ENCODE measurements at regions not wholly inside any gene's neighbourhood (a gene's known extent, or its start where the extent isn't known, plus 50 kb on each side); places are given as distances from the start of the nearest gene placed in this dataset.
A peak's percentile ranks its signal among the peaks of the same experiment; 100 is the strongest.

GRCh38 chr9:129525656-129526196 is 95.2 kb downstream of the C9orf50 start:
- in situ Hi-C loops (cut with MboI; ENCODE audit: low sequenced_read_pairs) = no loop called here
- Histone ChIP-seq H3K4me1 (no peaks in the 10 kb centered on the region), H3K36me3 (replicated peaks) (no peaks in the 10 kb centered on the region), H3K4me3 (no peak overlapping the region), H3K27me3 (ENCODE audit: low read depth) (no peaks in the 10 kb centered on the region), H3K9me3 (no peaks in the 10 kb centered on the region)
- DNase-seq (ENCODE audit: low spot score in 2 of 2) = peak; percentile 19 to 46

DNA sequence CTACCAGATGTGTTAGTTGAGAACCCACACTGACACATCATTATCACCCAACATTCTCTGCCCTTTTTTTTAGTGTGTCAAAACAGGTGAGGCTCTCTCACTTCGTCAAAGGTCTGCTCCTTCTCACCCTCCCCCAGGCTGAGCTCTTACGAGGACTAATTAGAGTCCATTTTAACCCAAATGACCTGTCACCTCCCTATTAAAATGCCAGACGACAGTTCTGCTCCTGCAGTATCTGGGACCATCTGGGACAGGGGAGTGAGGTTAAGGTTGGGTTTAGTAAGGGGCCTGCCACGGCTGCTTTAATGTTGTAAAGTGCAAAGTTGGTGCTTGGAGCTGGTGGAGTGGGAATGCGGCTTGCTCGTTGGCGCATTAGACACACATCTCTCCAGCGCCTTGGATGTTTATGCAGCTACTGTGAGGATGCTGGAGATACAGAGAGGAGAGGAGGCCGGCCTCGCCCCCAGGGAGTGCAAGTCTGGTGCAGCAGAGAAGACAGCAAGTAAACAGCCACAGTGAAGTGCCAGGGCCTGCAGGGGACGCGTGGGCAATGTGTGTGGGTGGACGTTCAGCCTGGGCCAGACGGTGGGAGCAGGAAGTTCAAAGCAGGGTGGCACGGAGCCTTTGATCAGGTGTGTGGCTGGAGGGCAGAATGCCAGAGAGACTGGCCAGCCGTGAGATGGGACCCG is 96.2 kb downstream of the C9orf50 start:
- Histone ChIP-seq H3K9me3 (no peaks in the 10 kb centered on the region), H3K4me1 (no peaks in the 10 kb centered on the region), H3K27me3 (ENCODE audit: low read depth) (no peaks in the 10 kb centered on the region), H3K36me3 (replicated peaks) (no peaks in the 10 kb centered on the region), H3K4me3 (no peak overlapping the region)
- no peak for DNase-seq (ENCODE audit: low spot score in 2 of 2)
- in situ Hi-C loops (cut with MboI; ENCODE audit: low sequenced_read_pairs) = no loop called here

- no peaks in the 10 kb centered on the region for H3K36me3 ChIP-seq (replicated peaks)
- in situ Hi-C loops (cut with MboI; ENCODE audit: low sequenced_read_pairs) = no loop called here
- H3K4me1 ChIP-seq = no peaks in the 10 kb centered on the region
- no peaks in the 10 kb centered on the region for H3K9me3 ChIP-seq
- no peaks in the 10 kb centered on the region for H3K27me3 ChIP-seq (ENCODE audit: low read depth)
- no peak overlapping the region for H3K4me3 ChIP-seq
- DNase-seq (ENCODE audit: low spot score in 2 of 2) = no peak
Observed at GRCh38 chr9:129523943-129524581, 96.8 kb downstream of the C9orf50 start.

DNA sequence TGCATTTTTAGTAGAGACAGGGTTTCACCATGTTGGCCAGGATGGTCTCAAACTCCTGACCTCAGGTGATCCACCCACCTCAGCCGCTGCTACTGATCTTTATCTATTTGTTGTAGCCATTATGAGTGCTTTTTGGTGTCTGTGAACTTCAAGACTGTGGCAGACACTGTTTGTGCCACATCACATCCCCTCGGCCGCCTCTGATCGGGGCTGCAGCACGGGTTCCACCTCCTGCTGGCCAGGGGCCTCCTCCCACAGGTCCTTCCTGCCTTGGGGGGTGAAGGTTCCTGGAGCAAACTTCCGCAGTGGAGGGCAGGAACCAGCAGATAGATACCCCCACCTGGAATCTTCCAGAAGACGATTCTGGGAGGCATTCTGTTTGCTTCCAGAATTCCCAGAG is 98.5 kb downstream of the C9orf50 start:
- no peaks in the 10 kb centered on the region for H3K4me1 ChIP-seq
- no peaks in the 10 kb centered on the region for H3K27me3 ChIP-seq (ENCODE audit: low read depth)
- in situ Hi-C loops (cut with MboI; ENCODE audit: low sequenced_read_pairs) = no loop called here
- no peak for DNase-seq (ENCODE audit: low spot score in 2 of 2)
- peaks cover 3% of the 10 kb centered on the region; the same call in 1 of the 2 replicates for H3K9me3 ChIP-seq
- H3K4me3 ChIP-seq = no peak overlapping the region
- no peaks in the 10 kb centered on the region for H3K36me3 ChIP-seq (replicated peaks)

GRCh38 chr9:129520082-129520481 is 100.8 kb downstream of the C9orf50 start:
- Histone ChIP-seq H3K27me3 (ENCODE audit: low read depth) (no peaks in the 10 kb centered on the region), H3K4me3 (no peak overlapping the region), H3K36me3 (replicated peaks) (no peaks in the 10 kb centered on the region), H3K4me1 (no peaks in the 10 kb centered on the region), H3K9me3 (peaks cover 7% of the 10 kb centered on the region)
- in situ Hi-C loops (cut with MboI; ENCODE audit: low sequenced_read_pairs) = no loop called here
- DNase-seq (ENCODE audit: low spot score in 2 of 2) = no peak

- in situ Hi-C loops (cut with MboI; ENCODE audit: low sequenced_read_pairs) = no loop called here
- Histone ChIP-seq H3K4me3 (no peak overlapping the region), H3K9me3 (peaks cover 19% of the 10 kb centered on the region)
Observed at GRCh38 chr9:129518074-129518473, 102.8 kb downstream of the C9orf50 start.

DNA sequence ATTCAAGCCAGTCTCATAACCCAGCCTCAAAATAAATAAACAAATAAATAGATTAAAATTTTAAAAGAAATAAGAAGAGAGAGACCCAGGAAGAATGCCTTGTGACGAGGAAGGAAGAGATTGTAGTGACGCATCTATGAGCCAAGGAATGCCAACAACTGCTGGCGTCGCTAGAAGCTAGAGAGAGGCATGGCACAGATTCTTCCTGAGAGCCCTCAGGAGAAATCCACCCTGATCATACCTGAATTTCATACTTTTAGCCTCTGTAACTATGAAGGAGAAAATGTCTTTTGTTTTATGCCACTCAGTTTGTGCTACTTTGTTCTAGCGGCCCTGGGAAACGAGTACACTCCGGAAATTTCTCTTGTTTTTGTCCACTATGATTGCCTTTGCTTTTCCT is 103.9 kb downstream of the C9orf50 start:
- DNase-seq (ENCODE audit: low spot score in 2 of 2) = no peak
- Histone ChIP-seq H3K36me3 (replicated peaks) (no peaks in the 10 kb centered on the region), H3K4me3 (no peak overlapping the region), H3K9me3 (peaks cover 26% of the 10 kb centered on the region), H3K4me1 (no peaks in the 10 kb centered on the region), H3K27me3 (ENCODE audit: low read depth) (no peaks in the 10 kb centered on the region)
- in situ Hi-C loops (cut with MboI; ENCODE audit: low sequenced_read_pairs) = no loop called here

More at GRCh38 chr9:129518074-129518473, 102.8 kb downstream of the C9orf50 start:
- DNase-seq (ENCODE audit: low spot score in 2 of 2) = no peak
- no peaks in the 10 kb centered on the region for H3K4me1 ChIP-seq
- no peaks in the 10 kb centered on the region for H3K36me3 ChIP-seq (replicated peaks)
- H3K27me3 ChIP-seq (ENCODE audit: low read depth) = no peaks in the 10 kb centered on the region

DNA sequence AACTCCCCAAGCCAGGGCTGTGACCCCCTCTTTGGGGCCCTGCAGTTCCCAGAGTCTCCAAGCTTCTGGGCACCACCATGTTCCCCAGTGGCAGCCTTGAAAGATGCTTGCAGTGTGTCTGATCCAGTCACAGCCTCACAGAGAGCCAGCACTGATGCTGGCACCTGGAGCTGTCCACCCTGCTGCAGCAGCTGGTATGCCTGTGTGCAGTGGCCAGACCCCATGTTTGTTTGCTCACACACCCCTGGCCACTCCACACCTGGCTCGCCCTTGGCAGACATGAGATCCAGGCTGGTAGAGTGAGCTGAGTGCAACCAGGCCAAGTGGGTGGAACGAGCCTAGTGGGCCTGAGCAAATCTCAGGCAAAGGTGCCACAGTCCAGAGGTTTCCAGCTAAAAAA is 106.0 kb downstream of the C9orf50 start:
- H3K4me1 ChIP-seq = no peaks in the 10 kb centered on the region
- no peak for DNase-seq (ENCODE audit: low spot score in 2 of 2)
- no peaks in the 10 kb centered on the region for H3K27me3 ChIP-seq (ENCODE audit: low read depth)
- peaks cover 26% of the 10 kb centered on the region for H3K9me3 ChIP-seq
- H3K4me3 ChIP-seq = no peak overlapping the region
- in situ Hi-C loops (cut with MboI; ENCODE audit: low sequenced_read_pairs) = no loop called here
- no peaks in the 10 kb centered on the region for H3K36me3 ChIP-seq (replicated peaks)

- in situ Hi-C loops (cut with MboI; ENCODE audit: low sequenced_read_pairs) = no loop called here
- Histone ChIP-seq H3K9me3 (peaks cover 26% of the 10 kb centered on the region), H3K27me3 (ENCODE audit: low read depth) (no peaks in the 10 kb centered on the region), H3K36me3 (replicated peaks) (no peaks in the 10 kb centered on the region), H3K4me1 (no peaks in the 10 kb centered on the region), H3K4me3 (no peak overlapping the region)
- no peak for DNase-seq (ENCODE audit: low spot score in 2 of 2)
Observed at GRCh38 chr9:129514497-129514867, 106.4 kb downstream of the C9orf50 start.

GRCh38 chr9:129513856-129514496 is 106.9 kb downstream of the C9orf50 start:
- DNase-seq (ENCODE audit: low spot score in 2 of 2) = no peak
- no peaks in the 10 kb centered on the region for H3K4me1 ChIP-seq
- no peak overlapping the region for H3K4me3 ChIP-seq
- H3K9me3 ChIP-seq = peaks cover 26% of the 10 kb centered on the region
- in situ Hi-C loops (cut with MboI; ENCODE audit: low sequenced_read_pairs) = no loop called here
- no peaks in the 10 kb centered on the region for H3K36me3 ChIP-seq (replicated peaks)
- H3K27me3 ChIP-seq (ENCODE audit: low read depth) = no peaks in the 10 kb centered on the region

GRCh38 chr9:129513282-129513681 is 107.6 kb downstream of the C9orf50 start:
- in situ Hi-C loops (cut with MboI; ENCODE audit: low sequenced_read_pairs) = no loop called here
- no peak for DNase-seq (ENCODE audit: low spot score in 2 of 2)
- Histone ChIP-seq H3K4me1 (no peaks in the 10 kb centered on the region), H3K27me3 (ENCODE audit: low read depth) (no peaks in the 10 kb centered on the region), H3K36me3 (replicated peaks) (no peaks in the 10 kb centered on the region), H3K4me3 (no peak overlapping the region), H3K9me3 (peaks cover 26% of the 10 kb centered on the region)

GRCh38 chr9:129511285-129511900 is 109.5 kb downstream of the C9orf50 start:
- H3K36me3 ChIP-seq (replicated peaks) = no peaks in the 10 kb centered on the region
- no peak overlapping the region for H3K4me3 ChIP-seq
- no peaks in the 10 kb centered on the region for H3K4me1 ChIP-seq
- in situ Hi-C loops (cut with MboI; ENCODE audit: low sequenced_read_pairs) = no loop called here
- DNase-seq (ENCODE audit: low spot score in 2 of 2) = no peak
- peaks cover 23% of the 10 kb centered on the region for H3K9me3 ChIP-seq
- H3K27me3 ChIP-seq (ENCODE audit: low read depth) = no peaks in the 10 kb centered on the region

DNA sequence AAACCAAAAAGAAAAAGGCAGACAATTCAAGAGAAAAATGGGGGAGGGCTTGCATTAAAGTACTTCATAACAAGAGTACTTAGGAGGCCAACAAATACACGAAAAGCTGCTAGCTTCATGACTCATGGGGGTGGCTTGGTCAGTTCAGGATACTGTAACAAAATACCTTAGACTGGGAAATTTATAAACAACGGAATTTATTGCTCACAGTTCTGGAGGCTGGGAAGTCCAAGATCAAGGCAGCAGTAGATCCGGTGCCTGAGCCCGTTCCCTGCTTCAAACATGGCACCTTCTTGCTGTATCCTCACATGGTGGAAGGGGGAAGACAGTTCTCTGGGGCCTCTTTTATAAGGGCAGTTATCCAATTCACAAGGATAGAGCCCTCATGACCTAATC is 111.4 kb downstream of the C9orf50 start:
- Histone ChIP-seq H3K27me3 (ENCODE audit: low read depth) (no peaks in the 10 kb centered on the region), H3K4me1 (no peaks in the 10 kb centered on the region), H3K36me3 (replicated peaks) (no peaks in the 10 kb centered on the region), H3K4me3 (no peak overlapping the region), H3K9me3 (peaks cover 20% of the 10 kb centered on the region)
- in situ Hi-C loops (cut with MboI; ENCODE audit: low sequenced_read_pairs) = no loop called here
- no peak for DNase-seq (ENCODE audit: low spot score in 2 of 2)

DNA sequence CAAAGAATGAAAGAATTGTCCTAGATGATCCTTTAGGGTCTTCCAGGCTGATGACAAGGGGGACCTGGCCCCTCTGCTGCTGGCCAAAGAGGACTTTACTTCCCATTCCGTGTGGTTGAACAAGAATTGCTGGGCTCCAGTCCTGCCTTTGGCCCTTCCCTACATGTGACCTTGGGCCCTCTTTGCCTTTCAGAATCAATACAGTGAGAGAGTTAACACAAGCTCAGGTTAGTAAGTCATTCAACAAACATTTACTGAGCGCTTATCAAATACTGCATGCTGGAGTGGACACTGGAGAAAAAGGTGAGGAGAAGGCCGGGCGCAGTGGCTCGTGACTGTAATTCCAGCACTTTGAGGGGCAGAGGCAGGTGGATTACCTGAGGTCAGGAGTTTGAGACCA is 113.1 kb downstream of the C9orf50 start:
- H3K4me3 ChIP-seq = no peak overlapping the region
- in situ Hi-C loops (cut with MboI; ENCODE audit: low sequenced_read_pairs) = no loop called here
- no peak for DNase-seq (ENCODE audit: low spot score in 2 of 2)
- H3K36me3 ChIP-seq (replicated peaks) = no peaks in the 10 kb centered on the region; the same call in 1 of the 2 replicates
- no peaks in the 10 kb centered on the region for H3K27me3 ChIP-seq (ENCODE audit: low read depth)
- peaks cover 5% of the 10 kb centered on the region for H3K9me3 ChIP-seq
- no peaks in the 10 kb centered on the region for H3K4me1 ChIP-seq

Data from HAP-1 (cell line).